ENCODE measurements at regions not wholly inside any gene's neighbourhood (a gene's known extent, or its start where the extent isn't known, plus 50 kb on each side); places are given as distances from the start of the nearest gene placed in this dataset.
"Not testable (repeated sequence)": the region's sequence is repeated elsewhere in the genome, so short reads cannot be mapped to it uniquely, and the experiment has no call there.

DNA sequence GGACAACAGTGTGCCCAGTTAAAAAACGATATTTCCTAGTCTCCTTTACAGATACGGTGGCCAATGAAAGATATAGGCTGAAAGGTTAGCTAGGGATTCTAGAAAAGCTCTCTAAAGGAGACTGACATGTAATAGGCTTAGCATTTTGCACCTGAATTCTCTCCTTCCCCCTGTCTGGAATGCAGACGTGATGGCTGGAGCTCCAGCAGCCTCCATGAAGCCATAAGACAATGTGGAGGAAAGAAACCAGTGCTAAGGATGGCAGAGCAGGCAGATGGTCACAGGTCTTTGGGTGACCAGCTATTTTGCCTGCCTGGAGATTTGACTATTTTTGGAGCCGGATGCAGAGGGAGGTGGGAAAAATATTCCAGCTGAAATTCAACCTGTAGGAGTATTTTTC, 286.2 kb upstream of the PLGLB2 start:
- H3K36me3 ChIP-seq (ENCODE audit: control insufficient read depth in 1 of 2, insufficient read depth in 2 of 2, low read length in 1 of 2); H3K9me3 ChIP-seq (ENCODE audit: control insufficient read depth, low read length); intact Hi-C loops (cut with DNase I); DNase-seq; ATAC-seq (ENCODE audit: low FRiP score); H3K4me1 ChIP-seq (ENCODE audit: control insufficient read depth in 1 of 2, insufficient read depth in 2 of 2, low read length in 2 of 2); H3K27me3 ChIP-seq (ENCODE audit: control insufficient read depth in 1 of 2, insufficient read depth in 2 of 2, low read length in 1 of 2); H3K27ac ChIP-seq (ENCODE audit: low read depth in 1 of 2, low read length in 2 of 2); H3K4me3 ChIP-seq (ENCODE audit: low read length in 2 of 2): not testable (repeated sequence)
- 95 to 99% methylated on average over 3 to 4 of the region's 4 CpGs for WGBS, 2 donors

DNA sequence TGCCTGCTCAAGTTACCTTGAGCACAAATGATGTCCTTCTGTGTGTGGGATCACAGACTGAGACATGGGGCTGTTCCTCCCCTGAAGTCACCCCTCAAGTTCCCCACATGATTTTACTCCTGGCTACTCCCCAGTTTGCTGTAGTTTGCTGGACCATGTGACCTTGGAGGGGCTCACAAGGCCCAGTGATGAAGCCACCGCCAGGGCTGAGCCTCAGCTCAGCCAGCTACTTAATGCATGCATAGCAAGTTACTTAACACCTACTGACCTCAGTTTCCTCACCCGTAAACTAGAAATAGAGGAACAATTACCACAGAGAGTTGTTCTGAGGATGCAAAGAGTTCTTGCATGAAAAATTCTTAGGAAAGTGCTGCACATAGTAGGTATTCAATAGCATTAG, 283.7 kb upstream of the PLGLB2 start:
- H3K4me3 ChIP-seq (ENCODE audit: low read length in 2 of 2); H3K27me3 ChIP-seq (ENCODE audit: control insufficient read depth in 1 of 2, insufficient read depth in 2 of 2, low read length in 1 of 2); DNase-seq; H3K36me3 ChIP-seq (ENCODE audit: control insufficient read depth in 1 of 2, insufficient read depth in 2 of 2, low read length in 1 of 2); ATAC-seq (ENCODE audit: low FRiP score); H3K4me1 ChIP-seq (ENCODE audit: control insufficient read depth in 1 of 2, insufficient read depth in 2 of 2, low read length in 2 of 2); H3K9me3 ChIP-seq (ENCODE audit: control insufficient read depth, low read length); intact Hi-C loops (cut with DNase I); H3K27ac ChIP-seq (ENCODE audit: low read depth in 1 of 2, low read length in 2 of 2): not testable (repeated sequence)
- WGBS, 2 donors: 80 to 83% methylated on average over 2 of the region's 2 CpGs

DNA sequence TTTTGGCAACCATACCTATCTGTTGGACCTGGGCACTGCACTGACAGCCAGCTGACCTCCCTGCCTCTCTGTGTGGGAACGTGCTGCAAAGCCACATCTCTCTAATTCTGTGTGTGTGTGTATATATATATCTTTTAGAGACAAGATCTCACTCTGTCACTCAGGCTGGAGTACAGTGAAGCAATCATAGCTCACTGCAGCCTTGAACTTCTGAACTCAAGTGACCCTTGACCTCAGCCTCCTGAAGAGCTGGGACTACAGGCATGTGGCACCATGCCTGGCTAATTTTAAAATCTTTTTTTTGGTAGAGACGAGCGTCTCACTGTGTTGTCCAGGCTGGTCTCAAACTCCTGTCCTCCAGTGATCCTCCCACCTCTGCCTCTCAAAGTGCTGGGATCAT, 282.2 kb upstream of the PLGLB2 start:
- H3K4me3 ChIP-seq (ENCODE audit: low read length in 2 of 2); H3K27me3 ChIP-seq (ENCODE audit: control insufficient read depth in 1 of 2, insufficient read depth in 2 of 2, low read length in 1 of 2); H3K36me3 ChIP-seq (ENCODE audit: control insufficient read depth in 1 of 2, insufficient read depth in 2 of 2, low read length in 1 of 2); H3K4me1 ChIP-seq (ENCODE audit: control insufficient read depth in 1 of 2, insufficient read depth in 2 of 2, low read length in 2 of 2); H3K9me3 ChIP-seq (ENCODE audit: control insufficient read depth, low read length); ATAC-seq (ENCODE audit: low FRiP score); intact Hi-C loops (cut with DNase I); DNase-seq; H3K27ac ChIP-seq (ENCODE audit: low read depth in 1 of 2, low read length in 2 of 2): not testable (repeated sequence)
- WGBS, 2 donors: 58 to 73% methylated on average over 1 of the region's 3 CpGs

DNA sequence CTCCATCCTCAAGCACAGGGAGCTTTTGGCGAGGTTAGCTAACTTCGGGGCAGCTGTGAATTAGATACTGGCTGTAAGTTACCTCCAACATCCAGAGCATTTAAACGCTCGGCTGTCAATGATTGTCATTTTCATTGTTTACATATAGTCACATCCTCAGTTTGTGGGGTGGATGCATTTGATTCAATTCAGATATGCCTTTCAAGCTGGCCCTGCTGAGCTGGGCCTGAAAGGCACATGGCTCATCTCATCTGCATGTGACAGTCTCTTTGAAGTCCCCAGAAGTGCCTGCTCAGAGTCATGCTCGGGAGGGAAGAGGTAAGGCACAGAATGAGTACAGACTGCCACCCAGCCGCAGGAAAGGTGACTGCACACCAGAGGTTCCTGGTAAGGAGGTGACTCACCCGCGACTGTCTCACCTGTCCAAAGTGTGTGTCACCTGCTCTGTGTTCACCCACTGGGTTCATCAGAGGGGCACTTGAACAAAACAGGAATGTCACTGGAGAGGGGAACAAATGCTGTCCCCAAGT, 281.2 kb upstream of the PLGLB2 start:
- not testable (repeated sequence) for ATAC-seq (ENCODE audit: low FRiP score)
- 89% methylated on average over 7 of the region's 8 CpGs for WGBS, 2 donors

DNA sequence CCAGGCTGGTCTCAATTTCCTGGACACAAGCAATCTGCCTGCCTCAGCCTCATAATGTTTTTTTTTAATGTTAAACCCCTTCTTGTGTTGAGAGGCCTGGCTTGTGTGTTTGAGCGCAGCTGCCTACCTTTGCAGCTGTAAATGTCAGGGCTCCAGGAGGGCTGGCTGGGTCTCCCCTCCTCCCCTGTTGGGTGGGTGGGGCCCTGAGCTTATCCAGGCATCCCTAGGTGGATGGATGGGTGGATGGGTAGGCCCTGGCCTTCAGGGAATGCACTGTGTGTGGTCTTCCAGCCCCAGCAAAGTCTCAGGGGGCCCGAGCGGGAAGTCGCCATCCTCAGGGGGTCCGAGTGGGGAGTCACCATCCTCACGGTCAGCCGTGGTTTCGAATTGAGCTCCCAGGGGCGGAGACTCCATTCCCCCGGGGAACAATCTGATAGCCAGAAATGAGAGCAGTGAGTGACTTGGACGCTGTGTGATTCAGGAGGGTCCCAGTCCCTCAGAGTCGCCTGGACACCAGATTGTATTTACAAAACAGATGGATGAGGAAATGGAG, 279.4 kb upstream of the PLGLB2 start:
- ATAC-seq (ENCODE audit: low FRiP score); intact Hi-C loops (cut with DNase I); H3K4me3 ChIP-seq (ENCODE audit: low read length in 2 of 2); H3K27ac ChIP-seq (ENCODE audit: low read depth in 1 of 2, low read length in 2 of 2); H3K4me1 ChIP-seq (ENCODE audit: control insufficient read depth in 1 of 2, insufficient read depth in 2 of 2, low read length in 2 of 2); DNase-seq; H3K36me3 ChIP-seq (ENCODE audit: control insufficient read depth in 1 of 2, insufficient read depth in 2 of 2, low read length in 1 of 2); H3K27me3 ChIP-seq (ENCODE audit: control insufficient read depth in 1 of 2, insufficient read depth in 2 of 2, low read length in 1 of 2); H3K9me3 ChIP-seq (ENCODE audit: control insufficient read depth, low read length): not testable (repeated sequence)
- 72 to 75% methylated on average over 10 to 12 of the region's 12 CpGs for WGBS, 2 donors

More for the DNA sequence above, 281.2 kb upstream of the PLGLB2 start:
- H3K9me3 ChIP-seq (ENCODE audit: control insufficient read depth, low read length); H3K27ac ChIP-seq (ENCODE audit: low read depth in 1 of 2, low read length in 2 of 2); H3K4me1 ChIP-seq (ENCODE audit: control insufficient read depth in 1 of 2, insufficient read depth in 2 of 2, low read length in 2 of 2); H3K36me3 ChIP-seq (ENCODE audit: control insufficient read depth in 1 of 2, insufficient read depth in 2 of 2, low read length in 1 of 2); H3K4me3 ChIP-seq (ENCODE audit: low read length in 2 of 2); DNase-seq; intact Hi-C loops (cut with DNase I); H3K27me3 ChIP-seq (ENCODE audit: control insufficient read depth in 1 of 2, insufficient read depth in 2 of 2, low read length in 1 of 2): not testable (repeated sequence)

DNA sequence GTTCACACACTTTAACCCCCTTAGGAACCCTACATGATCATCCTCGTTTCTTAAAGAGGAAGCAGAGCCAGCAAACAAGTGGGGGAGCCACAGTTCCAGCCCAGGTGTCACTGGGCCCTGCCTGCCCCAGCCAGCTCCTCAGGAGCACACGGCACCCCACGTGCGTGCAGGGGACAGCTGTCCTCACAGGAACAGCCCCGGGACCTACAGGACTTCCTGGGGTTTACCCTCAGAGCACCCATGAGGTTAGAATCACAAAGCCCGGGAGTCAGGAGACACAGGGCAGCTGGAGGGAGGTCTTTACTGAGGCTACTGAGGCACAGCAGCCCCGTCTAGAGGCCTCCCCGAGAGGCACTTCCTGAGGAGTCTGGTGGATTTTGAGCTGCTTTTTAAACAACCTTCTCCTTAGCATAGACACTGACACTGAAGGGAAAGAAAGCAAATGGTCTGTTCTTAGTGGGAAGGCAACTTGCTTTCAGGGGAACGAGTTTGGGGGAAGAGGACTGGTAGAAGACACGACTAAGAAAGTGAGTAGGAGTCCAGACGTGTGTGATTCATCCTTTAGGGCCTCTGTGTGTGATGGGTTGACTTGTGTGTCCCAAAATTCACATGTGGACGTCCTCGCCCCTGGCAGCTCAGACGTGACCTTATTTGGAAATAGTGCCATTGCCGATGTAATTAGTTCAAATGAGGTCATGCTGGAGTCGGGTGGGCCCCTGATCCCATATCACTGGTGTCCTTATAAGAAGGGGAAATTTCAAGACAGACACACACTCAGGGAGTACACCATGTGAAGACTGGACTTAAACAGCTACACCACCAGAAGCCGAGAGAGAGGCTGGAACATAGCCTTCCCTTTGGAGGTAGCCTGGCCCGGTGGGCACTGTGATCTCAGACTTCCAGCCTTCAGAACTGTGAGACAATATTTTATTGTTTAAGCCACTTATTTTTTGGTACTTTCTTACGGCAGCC, 278.4 kb upstream of the PLGLB2 start:
- H3K27me3 ChIP-seq (ENCODE audit: control insufficient read depth in 1 of 2, insufficient read depth in 2 of 2, low read length in 1 of 2); intact Hi-C loops (cut with DNase I); H3K9me3 ChIP-seq (ENCODE audit: control insufficient read depth, low read length); DNase-seq; H3K27ac ChIP-seq (ENCODE audit: low read depth in 1 of 2, low read length in 2 of 2); H3K36me3 ChIP-seq (ENCODE audit: control insufficient read depth in 1 of 2, insufficient read depth in 2 of 2, low read length in 1 of 2); H3K4me3 ChIP-seq (ENCODE audit: low read length in 2 of 2); H3K4me1 ChIP-seq (ENCODE audit: control insufficient read depth in 1 of 2, insufficient read depth in 2 of 2, low read length in 2 of 2); ATAC-seq (ENCODE audit: low FRiP score): not testable (repeated sequence)
- WGBS, 2 donors: 73 to 76% methylated on average over 11 to 16 of the region's 19 CpGs

DNA sequence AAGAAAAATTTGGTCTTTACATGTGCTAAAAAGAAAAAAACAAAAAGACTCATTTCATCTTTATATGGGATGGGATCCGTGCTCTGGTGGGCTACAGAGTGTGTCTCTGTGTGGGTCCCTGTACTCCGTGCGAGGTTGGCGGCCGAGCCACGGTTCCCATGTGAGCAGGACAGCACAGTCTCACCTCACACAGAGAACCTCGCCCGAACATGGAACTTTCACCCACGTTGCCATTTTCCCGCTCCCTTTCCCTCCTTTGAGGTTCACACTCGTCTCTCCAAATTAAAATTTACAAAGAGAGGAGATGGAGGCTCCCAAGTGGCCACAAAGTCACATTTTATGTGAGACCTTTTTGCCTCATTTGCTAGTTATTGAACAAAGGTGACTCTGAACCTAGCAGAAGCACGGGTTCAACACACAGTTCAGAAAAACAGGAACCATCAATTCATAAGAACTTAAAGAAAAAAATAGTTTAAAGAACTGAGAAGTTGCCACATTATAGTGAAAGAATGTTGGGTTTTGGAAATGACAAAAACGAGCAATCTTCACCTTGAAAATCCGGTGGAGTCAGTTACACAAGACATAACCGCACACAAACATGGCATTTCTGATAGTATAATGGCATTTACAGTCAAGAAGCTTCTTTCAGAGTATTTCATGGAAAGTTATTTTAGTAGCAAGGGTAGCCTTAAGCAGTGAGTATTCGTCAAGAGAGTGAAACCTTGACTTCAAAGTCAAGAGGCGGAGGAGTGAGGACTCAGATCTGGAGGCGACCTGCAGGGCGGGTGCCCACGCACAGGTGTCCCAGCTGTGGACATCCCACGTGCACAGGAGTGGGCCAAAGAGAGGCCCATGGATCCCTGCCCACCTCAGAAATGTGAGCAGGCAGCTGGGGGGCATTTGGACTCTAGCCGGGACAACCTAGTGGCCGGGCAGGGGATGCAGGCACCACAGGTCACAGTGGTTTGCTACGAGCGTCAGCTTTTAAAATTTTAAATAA, 277.2 kb upstream of the PLGLB2 start:
- intact Hi-C loops (cut with DNase I); DNase-seq; H3K9me3 ChIP-seq (ENCODE audit: control insufficient read depth, low read length); ATAC-seq (ENCODE audit: low FRiP score); H3K4me3 ChIP-seq (ENCODE audit: low read length in 2 of 2); H3K4me1 ChIP-seq (ENCODE audit: control insufficient read depth in 1 of 2, insufficient read depth in 2 of 2, low read length in 2 of 2); H3K36me3 ChIP-seq (ENCODE audit: control insufficient read depth in 1 of 2, insufficient read depth in 2 of 2, low read length in 1 of 2); H3K27me3 ChIP-seq (ENCODE audit: control insufficient read depth in 1 of 2, insufficient read depth in 2 of 2, low read length in 1 of 2); H3K27ac ChIP-seq (ENCODE audit: low read depth in 1 of 2, low read length in 2 of 2): not testable (repeated sequence)
- 92 to 95% methylated on average over 22 to 23 of the region's 25 CpGs for WGBS, 2 donors

DNA sequence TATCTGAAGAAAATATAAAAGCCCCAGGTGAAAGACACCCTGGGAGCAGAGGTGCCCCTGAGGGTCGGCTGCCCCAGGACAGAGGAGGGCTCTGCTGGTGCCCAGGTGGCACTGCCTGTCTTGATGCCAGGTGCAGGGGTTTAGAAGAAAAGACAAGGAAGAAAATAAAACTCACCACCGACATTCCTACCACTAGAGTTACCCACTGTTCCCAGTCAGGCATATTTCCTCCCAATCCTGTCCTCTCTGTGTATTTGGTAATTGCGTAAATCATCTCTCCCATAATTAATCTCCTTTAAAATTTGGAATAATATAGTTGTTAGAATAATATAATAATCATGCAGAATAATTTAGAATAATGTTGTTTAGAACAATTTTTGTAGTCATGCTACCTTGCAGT, 276.4 kb upstream of the PLGLB2 start:
- ATAC-seq (ENCODE audit: low FRiP score); intact Hi-C loops (cut with DNase I); H3K4me1 ChIP-seq (ENCODE audit: control insufficient read depth in 1 of 2, insufficient read depth in 2 of 2, low read length in 2 of 2); H3K9me3 ChIP-seq (ENCODE audit: control insufficient read depth, low read length); DNase-seq; H3K4me3 ChIP-seq (ENCODE audit: low read length in 2 of 2); H3K27ac ChIP-seq (ENCODE audit: low read depth in 1 of 2, low read length in 2 of 2); H3K27me3 ChIP-seq (ENCODE audit: control insufficient read depth in 1 of 2, insufficient read depth in 2 of 2, low read length in 1 of 2); H3K36me3 ChIP-seq (ENCODE audit: control insufficient read depth in 1 of 2, insufficient read depth in 2 of 2, low read length in 1 of 2): not testable (repeated sequence)
- WGBS, 2 donors: 70 to 92% methylated on average over 2 to 3 of the region's 3 CpGs

All from aorta (tissue), 5 donors.